Urinary bladder (tissue), 3 donors: ENCODE measurements at regions not wholly inside any gene's neighbourhood (a gene's known extent, or its start where the extent isn't known, plus 50 kb on each side); places are given as distances from the start of the nearest gene placed in this dataset.
"Not testable (repeated sequence)": the region's sequence is repeated elsewhere in the genome, so short reads cannot be mapped to it uniquely, and the experiment has no call there.

Experiments
- DNase-seq: peaks from one replicate; pipeline ENCODE4 v3.0.0-alpha.2; 2015; ENCODE audit errors: extremely low spot score
- H3K27ac ChIP-seq: one replicate; pipeline ENCODE4 v1.5.1; 2013; ENCODE audit warnings: low read depth, mild to moderate bottlenecking, moderate library complexity
- H3K36me3 ChIP-seq: one replicate; pipeline ENCODE4 v1.6.1; 2013; ENCODE audit warnings: mild to moderate bottlenecking, moderate library complexity; ENCODE audit not compliant: insufficient read depth
- H3K4me1 ChIP-seq: one replicate; pipeline ENCODE4 v1.6.1; 2013; ENCODE audit warnings: mild to moderate bottlenecking, moderate library complexity; ENCODE audit not compliant: insufficient read depth
- H3K4me3 ChIP-seq: one replicate; pipeline ENCODE4 v1.5.1; 2013; ENCODE audit warnings: low read depth, low read length
- WGBS: extraction: QIAGEN DNeasy Blood & Tissue Kit; methylation state at CpG from one replicate; pipeline ENCODE4 v1.1.7; 2013; 5-methylcytosine and 5-hydroxymethylcytosine counted together
- donor health status: healthy with polysubstance abuse.
- donor health status: healthy.

DNA sequence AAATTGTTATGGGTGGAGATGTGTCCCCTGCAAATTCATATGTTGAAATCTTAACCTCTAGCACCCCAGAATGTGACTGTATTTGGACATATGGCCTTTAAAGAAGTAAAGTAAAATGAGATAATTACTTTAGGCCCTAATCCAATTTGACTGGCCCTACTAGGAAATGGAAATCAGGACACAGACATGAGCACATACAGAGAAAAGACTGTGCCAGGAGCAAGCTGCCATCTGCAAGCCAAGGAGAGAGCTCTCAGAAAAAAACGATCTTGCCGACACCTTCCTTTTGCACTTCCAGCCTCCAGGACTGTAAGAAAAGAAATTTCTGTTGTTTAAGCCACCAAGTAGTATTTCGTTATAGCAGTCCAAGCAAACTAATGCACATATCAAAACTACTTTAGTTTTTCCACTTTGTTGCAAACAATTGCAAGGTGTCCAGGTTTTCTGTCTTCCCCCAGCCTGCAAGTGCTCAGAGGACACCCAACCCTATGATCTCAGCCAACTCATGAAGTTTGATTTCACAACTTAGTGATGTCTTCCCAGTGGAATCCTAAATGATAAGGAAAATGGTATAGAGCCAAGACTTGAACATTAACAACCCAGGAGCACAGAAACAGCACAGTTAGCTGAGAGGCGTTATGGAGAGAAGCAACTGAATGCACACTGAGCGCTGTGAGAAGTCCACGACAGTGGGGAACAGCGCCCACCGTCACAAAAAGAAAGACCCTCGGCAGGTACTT, 351.2 kb downstream of the BCL2L11 start:
- H3K4me3 ChIP-seq, H3K4me1 ChIP-seq, H3K36me3 ChIP-seq, DNase-seq, H3K27ac ChIP-seq: not testable (repeated sequence)
- 40% methylated on average over 9 of the region's 9 CpGs for WGBS

GRCh38 chr2:111472844-111473403, 352.2 kb downstream of the BCL2L11 start:
- not testable (repeated sequence) for H3K27ac ChIP-seq, H3K4me3 ChIP-seq, DNase-seq, H3K4me1 ChIP-seq, H3K36me3 ChIP-seq
- 75% methylated on average over 7 of the region's 7 CpGs for WGBS

DNA sequence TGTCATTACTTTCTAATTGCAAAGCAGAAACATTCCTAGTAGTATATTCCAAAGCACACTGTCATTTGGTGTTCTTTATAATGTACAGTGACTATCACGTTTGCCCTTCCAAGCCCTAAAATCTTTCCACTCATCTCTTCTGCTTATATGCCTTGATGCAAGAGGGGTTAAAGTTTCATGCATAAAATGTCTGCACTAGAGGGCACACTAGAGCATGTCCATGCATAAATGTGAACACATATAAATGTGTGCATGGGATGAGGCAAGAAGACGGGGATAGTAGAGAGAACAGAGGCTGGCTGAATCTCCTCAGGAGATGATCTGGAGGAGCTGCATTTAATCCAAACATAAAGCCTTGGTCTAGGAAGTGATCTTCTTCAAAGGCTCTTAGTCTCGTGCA, 352.8 kb downstream of the BCL2L11 start:
- 37% methylated on average over 3 of the region's 3 CpGs for WGBS

DNA sequence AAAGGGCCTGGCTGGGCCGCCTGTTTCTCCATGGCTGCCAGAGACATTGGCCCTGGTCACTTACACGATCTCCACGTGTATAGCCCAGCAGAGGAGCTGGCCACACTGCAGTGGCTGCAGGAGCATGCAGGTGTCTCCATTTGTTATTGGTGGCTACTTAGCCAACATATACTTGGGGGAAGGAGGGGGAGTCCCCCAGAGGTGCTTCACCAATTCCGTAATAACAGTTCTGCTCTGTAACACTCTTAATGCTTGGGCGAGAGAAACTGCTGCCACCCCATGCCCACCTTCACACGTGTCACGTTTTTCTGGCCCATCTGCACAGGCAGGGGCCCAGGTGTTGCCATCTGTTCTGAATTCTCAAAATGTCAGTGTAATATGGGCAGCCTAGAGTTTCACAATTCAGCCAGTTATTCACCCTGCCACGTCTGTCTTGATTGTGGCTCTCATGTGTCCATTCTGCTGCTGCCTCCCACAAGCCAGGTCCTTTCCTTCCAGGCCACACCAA, 353.5 kb downstream of the BCL2L11 start:
- H3K36me3 ChIP-seq, DNase-seq, H3K4me3 ChIP-seq, H3K27ac ChIP-seq, H3K4me1 ChIP-seq: not testable (repeated sequence)
- 93% methylated on average over 8 of the region's 8 CpGs for WGBS

More for the DNA sequence above, 352.8 kb downstream of the BCL2L11 start:
- not testable (repeated sequence) for H3K4me1 ChIP-seq, DNase-seq, H3K4me3 ChIP-seq, H3K36me3 ChIP-seq, H3K27ac ChIP-seq

DNA sequence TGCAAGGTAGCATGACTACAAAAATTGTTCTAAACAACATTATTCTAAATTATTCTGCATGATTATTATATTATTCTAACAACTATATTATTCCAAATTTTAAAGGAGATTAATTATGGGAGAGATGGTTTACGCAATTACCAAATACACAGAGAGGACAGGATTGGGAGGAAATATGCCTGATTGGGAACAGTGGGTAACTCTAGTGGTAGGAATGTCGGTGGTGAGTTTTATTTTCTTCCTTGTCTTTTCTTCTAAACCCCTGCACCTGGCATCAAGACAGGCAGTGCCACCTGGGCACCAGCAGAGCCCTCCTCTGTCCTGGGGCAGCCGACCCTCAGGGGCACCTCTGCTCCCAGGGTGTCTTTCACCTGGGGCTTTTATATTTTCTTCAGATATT, 357.6 kb downstream of the BCL2L11 start:
- 94% methylated on average over 2 of the region's 3 CpGs for WGBS
- H3K4me3 ChIP-seq, DNase-seq, H3K36me3 ChIP-seq, H3K27ac ChIP-seq, H3K4me1 ChIP-seq: not testable (repeated sequence)

GRCh38 chr2:111478871-111479318, 358.2 kb downstream of the BCL2L11 start:
- H3K4me1 ChIP-seq, H3K27ac ChIP-seq, H3K4me3 ChIP-seq, DNase-seq, H3K36me3 ChIP-seq: not testable (repeated sequence)
- WGBS, result 90% methylated on average over 12 of the region's 14 CpGs

GRCh38 chr2:111480016-111480625, 359.4 kb downstream of the BCL2L11 start:
- not testable (repeated sequence) for H3K4me3 ChIP-seq, H3K27ac ChIP-seq, DNase-seq, H3K36me3 ChIP-seq, H3K4me1 ChIP-seq
- 80% methylated on average over 9 of the region's 10 CpGs for WGBS

GRCh38 chr2:111480633-111481032, 359.9 kb downstream of the BCL2L11 start:
- WGBS, result 74% methylated on average over 8 of the region's 8 CpGs
- not testable (repeated sequence) for H3K27ac ChIP-seq, DNase-seq, H3K4me3 ChIP-seq, H3K4me1 ChIP-seq, H3K36me3 ChIP-seq

DNA sequence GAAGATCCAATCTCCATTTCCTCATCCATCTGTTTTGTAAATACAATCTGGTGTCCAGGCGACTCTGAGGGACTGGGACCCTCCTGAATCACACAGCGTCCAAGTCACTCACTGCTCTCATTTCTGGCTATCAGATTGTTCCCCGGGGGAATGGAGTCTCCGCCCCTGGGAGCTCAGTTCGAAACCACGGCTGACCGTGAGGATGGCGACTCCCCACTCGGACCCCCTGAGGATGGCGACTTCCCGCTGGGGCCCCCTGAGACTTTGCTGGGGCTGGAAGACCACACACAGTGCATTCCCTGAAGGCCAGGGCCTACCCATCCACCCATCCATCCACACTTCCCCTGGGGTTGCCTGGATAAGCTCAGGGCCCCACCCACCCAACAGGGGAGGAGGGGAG, 360.5 kb downstream of the BCL2L11 start:
- 61% methylated on average over 10 of the region's 11 CpGs for WGBS
- not testable (repeated sequence) for H3K4me3 ChIP-seq, H3K4me1 ChIP-seq, H3K27ac ChIP-seq, H3K36me3 ChIP-seq, DNase-seq

DNA sequence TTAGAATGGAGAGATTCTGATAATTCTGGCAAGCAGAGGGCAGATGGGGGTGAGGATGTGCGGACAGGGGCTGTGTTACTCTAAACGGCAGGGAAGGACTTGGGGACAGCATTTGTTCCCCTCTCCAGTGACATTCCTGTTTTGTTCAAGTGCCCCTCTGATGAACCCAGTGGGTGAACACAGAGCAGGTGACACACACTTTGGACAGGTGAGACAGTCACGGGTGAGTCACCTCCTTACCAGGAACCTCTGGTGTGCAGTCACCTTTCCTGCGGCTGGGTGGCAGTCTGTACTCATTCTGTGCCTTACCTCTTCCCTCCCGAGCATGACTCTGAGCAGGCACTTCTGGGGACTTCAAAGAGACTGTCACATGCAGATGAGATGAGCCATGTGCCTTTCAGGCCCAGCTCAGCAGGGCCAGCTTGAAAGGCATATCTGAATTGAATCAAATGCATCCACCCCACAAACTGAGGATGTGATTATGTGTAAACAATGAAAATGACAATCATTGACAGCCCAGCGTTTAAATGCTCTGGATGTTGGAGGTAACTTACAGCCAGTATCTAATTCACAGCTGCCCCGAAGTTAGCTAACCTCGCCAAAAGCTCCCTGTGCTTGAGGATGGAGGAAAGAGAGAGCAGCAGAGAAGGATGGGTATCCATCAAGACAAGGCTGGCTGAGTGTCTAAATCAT, 362.4 kb downstream of the BCL2L11 start:
- H3K4me1 ChIP-seq, H3K36me3 ChIP-seq, H3K27ac ChIP-seq, H3K4me3 ChIP-seq, DNase-seq: not testable (repeated sequence)
- WGBS, result 85% methylated on average over 5 of the region's 8 CpGs

DNA sequence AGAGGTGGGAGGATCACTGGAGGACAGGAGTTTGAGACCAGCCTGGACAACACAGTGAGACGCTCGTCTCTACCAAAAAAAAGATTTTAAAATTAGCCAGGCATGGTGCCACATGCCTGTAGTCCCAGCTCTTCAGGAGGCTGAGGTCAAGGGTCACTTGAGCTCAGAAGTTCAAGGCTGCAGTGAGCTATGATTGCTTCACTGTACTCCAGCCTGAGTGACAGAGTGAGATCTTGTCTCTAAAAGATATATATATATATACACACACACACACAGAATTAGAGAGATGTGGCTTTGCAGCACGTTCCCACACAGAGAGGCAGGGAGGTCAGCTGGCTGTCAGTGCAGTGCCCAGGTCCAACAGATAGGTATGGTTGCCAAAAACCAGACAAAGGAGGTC, 363.4 kb downstream of the BCL2L11 start:
- not testable (repeated sequence) for H3K4me1 ChIP-seq, H3K4me3 ChIP-seq, H3K27ac ChIP-seq, DNase-seq, H3K36me3 ChIP-seq
- WGBS, result 81% methylated on average over 1 of the region's 3 CpGs

- not testable (repeated sequence) for DNase-seq, H3K4me1 ChIP-seq, H3K27ac ChIP-seq, H3K36me3 ChIP-seq, H3K4me3 ChIP-seq
- WGBS, result 100% methylated on average over 1 of the region's 1 CpG
These were observed 365.2 kb downstream of the BCL2L11 start for GRCh38 chr2:111485895-111486294.

DNA sequence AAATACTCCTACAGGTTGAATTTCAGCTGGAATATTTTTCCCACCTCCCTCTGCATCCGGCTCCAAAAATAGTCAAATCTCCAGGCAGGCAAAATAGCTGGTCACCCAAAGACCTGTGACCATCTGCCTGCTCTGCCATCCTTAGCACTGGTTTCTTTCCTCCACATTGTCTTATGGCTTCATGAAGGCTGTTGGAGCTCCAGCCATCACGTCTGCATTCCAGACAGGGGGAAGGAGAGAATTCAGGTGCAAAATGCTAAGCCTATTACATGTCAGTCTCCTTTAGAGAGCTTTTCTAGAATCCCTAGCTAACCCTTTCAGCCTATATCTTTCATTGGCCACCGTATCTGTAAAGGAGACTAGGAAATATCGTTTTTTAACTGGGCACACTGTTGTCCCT, 367.7 kb downstream of the BCL2L11 start:
- not testable (repeated sequence) for H3K27ac ChIP-seq, DNase-seq, H3K4me1 ChIP-seq, H3K4me3 ChIP-seq, H3K36me3 ChIP-seq
- WGBS, result 96% methylated on average over 4 of the region's 4 CpGs
